Panc1 (cell line): ENCODE measurements at regions not wholly inside any gene's neighbourhood (a gene's known extent, or its start where the extent isn't known, plus 50 kb on each side); places are given as distances from the start of the nearest gene placed in this dataset.

Experiments
- ATAC-seq: fragments of 200-7000 bp; cut with Tn5 transposase; 2 replicates; pipeline ENCODE4 v1.9.1; 2020; ENCODE audit warnings: mild to moderate bottlenecking, moderate library complexity
- BruUV-seq: library from RNA; stranded (reverse); fragments of 400-500 nt; replicated peaks from 2 replicates; lab custom pipeline; 2021; lab: Mats Ljungman, UMichigan
- CTCF ChIA-PET: fragments of 300-600 bp; sonication (Branson Sonifier 250); formaldehyde crosslinking; loops from one replicate; lab custom pipeline; 2022; ENCODE audit warnings: antibody characterized with exemption; lab: Charles Lee
- POLR2A ChIA-PET: fragments of 300-600 bp; sonication (Branson Sonifier 250); formaldehyde crosslinking; loops from one replicate; lab custom pipeline; 2022; ENCODE audit warnings: antibody characterized with exemption; lab: Charles Lee
- DNase-seq: peaks from one replicate; pipeline ENCODE4 v3.0.0-alpha.2; 2010; ENCODE audit warnings: low read depth, low spot score
- H3K27ac ChIP-seq: 2 replicates; pipeline ENCODE4 v1.5.1; 2011; ENCODE audit warnings: mild to moderate bottlenecking, low read length, inconsistent platforms
- H3K27me3 ChIP-seq: fragments of 200-500 bp; sonication (Bioruptor generic); 2 replicates; pipeline ENCODE4 v1.6.0; 2014; ENCODE audit warnings: low read length, inconsistent platforms; ENCODE audit not compliant: control insufficient read depth, insufficient read depth
- H3K36me3 ChIP-seq: fragments of 200-500 bp; sonication (Bioruptor generic); 2 replicates; pipeline ENCODE4 v1.5.1; 2014; ENCODE audit warnings: inconsistent platforms, mild to moderate bottlenecking, low read length, moderate library complexity; ENCODE audit not compliant: control insufficient read depth, insufficient read depth
- H3K4me1 ChIP-seq: 2 replicates; pipeline ENCODE4 v1.5.1; 2011; ENCODE audit warnings: inconsistent platforms, mild to moderate bottlenecking, low read length, moderate library complexity; ENCODE audit not compliant: control insufficient read depth, insufficient read depth
- H3K4me3 ChIP-seq, 2 experiments: 2 replicates each; pipeline ENCODE4 v1.5.1; 2011 to 2012; ENCODE audit warnings: low read depth in 2 of 2, low read length in 2 of 2, mild to moderate bottlenecking in 2 of 2, inconsistent platforms in 1 of 2, moderate library complexity in 1 of 2
- H3K9me3 ChIP-seq: fragments of 200-500 bp; sonication (Bioruptor generic); 2 replicates; pipeline ENCODE4 v1.5.1; 2014; ENCODE audit warnings: low read depth, mild to moderate bottlenecking, inconsistent platforms, low read length, moderate library complexity; ENCODE audit not compliant: control insufficient read depth, insufficient read depth
- CTCF ChIP-seq: fragments of 450-650 bp; IDR thresholded peaks from 2 replicates; pipeline ENCODE4 v1.5.1; 2017; ENCODE audit warnings: mild to moderate bottlenecking
- POLR2AphosphoS5 ChIP-seq: IDR thresholded peaks from 2 replicates; pipeline ENCODE4 v1.6.1; 2012; ENCODE audit warnings: mild to moderate bottlenecking, low read depth, low read length, moderate library complexity
- REST ChIP-seq, 2 experiments: IDR thresholded peaks; 2 replicates each; pipeline ENCODE4 v1.6.1; 2011 to 2012; ENCODE audit warnings: low read depth in 2 of 2, control low read depth in 1 of 2, low read length in 1 of 2, mild to moderate bottlenecking in 1 of 2, moderate library complexity in 1 of 2; ENCODE audit not compliant: insufficient read depth in 1 of 2
- SIN3A ChIP-seq: IDR thresholded peaks from 2 replicates; pipeline ENCODE4 v1.6.1; 2012; ENCODE audit warnings: low read depth, mild to moderate bottlenecking, low read length, moderate library complexity, borderline replicate concordance; ENCODE audit not compliant: insufficient read depth
- TCF7L2 ChIP-seq: IDR thresholded peaks from 2 replicates; pipeline ENCODE4 v1.6.1; 2011; ENCODE audit warnings: mild to moderate bottlenecking, low read depth, low read length, inconsistent platforms
- in situ Hi-C: cut with HindIII; loops from 2 replicates; pipeline ENCODE4 v1.10.0; 2016; ENCODE audit warnings: low sequenced_read_pairs, low pct_unique_long_range_greater_than_20kb
- intact Hi-C: fragments of 100-400 bp; cut with micrococcal nuclease; formaldehyde crosslinking; loops from one replicate; pipeline ENCODE4 v1.10.0; 2022; ENCODE audit not compliant: unreplicated experiment

DNA sequence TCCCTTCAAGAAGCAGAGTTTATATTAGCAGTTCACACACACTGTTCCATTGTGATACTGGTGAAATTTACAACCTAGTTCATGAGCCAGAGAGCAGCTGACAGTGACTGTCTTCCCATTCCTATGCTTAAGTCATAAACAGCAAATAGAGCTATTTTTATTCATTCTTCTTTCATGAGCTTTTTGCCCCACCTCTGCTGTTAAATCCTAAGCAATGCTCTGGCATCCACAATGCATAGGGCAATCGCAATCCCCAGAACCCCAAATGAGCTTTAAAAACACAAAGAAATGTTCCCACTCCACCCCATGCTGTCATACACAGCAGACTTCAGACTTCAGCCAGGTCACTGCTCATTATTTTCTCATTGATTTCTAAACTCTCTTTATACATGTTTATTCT, 307.5 kb downstream of the ETS1 start:
- in situ Hi-C loops = no loop called here
- H3K27me3 ChIP-seq = no peaks in the 10 kb centered on the region
- POLR2A ChIA-PET = no interaction called here

DNA sequence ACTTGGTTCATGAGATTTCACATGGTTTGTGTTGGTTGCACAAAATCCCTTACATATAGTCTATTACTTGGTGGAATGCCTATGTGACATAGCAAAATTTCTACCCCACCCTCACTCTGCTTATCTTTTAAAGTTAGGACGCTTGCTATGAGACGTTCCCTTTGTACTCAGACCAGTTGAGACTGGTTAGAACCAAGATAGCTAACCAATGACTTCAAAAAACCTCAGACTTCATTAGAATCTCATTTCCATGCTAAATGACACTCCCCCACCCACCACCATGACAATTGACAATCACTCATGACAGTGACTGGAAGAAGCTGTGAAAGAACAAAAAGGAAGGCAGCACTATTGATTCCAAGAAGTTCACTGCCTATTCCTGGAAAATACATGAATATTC, 313.6 kb downstream of the ETS1 start:
- no TSS peak for BruUV-seq
- peaks cover 16% of the 10 kb centered on the region; the same call in 1 of the 2 replicates for H3K9me3 ChIP-seq
- no peak overlapping the region for H3K27ac ChIP-seq
- no peaks in the 10 kb centered on the region for H3K4me1 ChIP-seq
- ChIA-PET CTCF (no interaction called here), POLR2A (no interaction called here)
- no peak for ATAC-seq
- in situ Hi-C loops (no loop called here), intact Hi-C loops (no loop called here)
- no peak for DNase-seq
- H3K27me3 ChIP-seq = no peaks in the 10 kb centered on the region
- TF ChIP-seq SIN3A (no peak), POLR2AphosphoS5 (no peak), REST (IDR thresholded peaks at IDR 0.05; ENCODE audit: insufficient read depth in 1 of 2, low read depth in 2 of 2, low read length in 1 of 2) (no peak), CTCF (no peak), TCF7L2 (no peak)
- no peaks in the 10 kb centered on the region for H3K36me3 ChIP-seq
- H3K4me3 ChIP-seq = no peak overlapping the region

More for the DNA sequence above, 307.5 kb downstream of the ETS1 start:
- Histone ChIP-seq H3K9me3 (peaks cover 16% of the 10 kb centered on the region; the same call in 1 of the 2 replicates), H3K36me3 (no peaks in the 10 kb centered on the region), H3K4me1 (no peaks in the 10 kb centered on the region), H3K4me3 (no peak overlapping the region), H3K27ac (no peak overlapping the region)
- intact Hi-C loops = loop anchor here (10.0 kb wide), 1 partner anchor 245 kb away; no protein-coding TSS in a partner anchor
- peak; percentile 63 for ATAC-seq
- no peak for TF ChIP-seq TCF7L2
- TF ChIP-seq POLR2AphosphoS5 = no peak
- no peak for TF ChIP-seq REST (IDR thresholded peaks at IDR 0.05; ENCODE audit: insufficient read depth in 1 of 2, low read depth in 2 of 2, low read length in 1 of 2)
- TF ChIP-seq SIN3A = no peak
- TF ChIP-seq CTCF = no peak
- no TSS peak for BruUV-seq
- DNase-seq = peak; percentile 61
- CTCF ChIA-PET = no interaction called here
